Esophagus squamous epithelium (tissue), 5 donors: ENCODE measurements at regions not wholly inside any gene's neighbourhood (a gene's known extent, or its start where the extent isn't known, plus 50 kb on each side); places are given as distances from the start of the nearest gene placed in this dataset.

Experiments
- DNase-seq: peaks from one replicate; lab custom pipeline; 2025; lab: John Stamatoyannopoulos, UW
- H3K27ac ChIP-seq, 4 donors: fragments of 200-600 bp; sonication (generic); one replicate each; pipeline ENCODE4 v1.5.1; 2016 to 2019; ENCODE audit warnings: mild to moderate bottlenecking in 1 of 4
- H3K27me3 ChIP-seq, 4 donors: fragments of 200-600 bp; sonication (generic); 1 replicate in 3 of 4; 2 replicates in 1 of 4; pipeline versions ENCODE4 v1.5.1 to v1.6.0; 2017 to 2021; ENCODE audit warnings: antibody characterized with exemption in 1 of 4
- H3K36me3 ChIP-seq, 3 donors: fragments of 200-600 bp; sonication (generic); one replicate each; pipeline ENCODE4 v1.5.1; 2016 to 2019
- H3K4me1 ChIP-seq, 3 donors: fragments of 200-600 bp; sonication (generic); one replicate each; pipeline ENCODE4 v1.5.1; 2017 to 2019
- H3K4me3 ChIP-seq, 4 donors: fragments of 200-600 bp; sonication (generic); 1 replicate in 3 of 4; 2 replicates in 1 of 4; pipeline ENCODE4 v1.5.1; 2016 to 2019; ENCODE audit warnings: mild to moderate bottlenecking in 2 of 4, moderate library complexity in 1 of 4
- H3K9me3 ChIP-seq, 3 donors: fragments of 200-600 bp; sonication (generic); one replicate each; pipeline ENCODE4 v1.5.1; 2016 to 2019
- CTCF ChIP-seq, 6 experiments: fragments of 450-650 bp in 4 of 6; fragments of 200-600 bp in 2 of 6; sonication (generic) in 2 of 6; IDR thresholded peaks; one replicate each; pipeline ENCODE4 v1.5.1; 2016 to 2019; ENCODE audit warnings: antibody characterized with exemption in 6 of 6, mild to moderate bottlenecking in 4 of 6, moderate library complexity in 4 of 6
- POLR2A ChIP-seq, 4 donors: fragments of 450-650 bp; IDR thresholded peaks; one replicate each; pipeline ENCODE4 v1.6.1; 2017; ENCODE audit warnings: antibody characterized with exemption in 4 of 4, mild to moderate bottlenecking in 4 of 4, moderate library complexity in 3 of 4
- WGBS, 2 donors: methylation state at CpG; one replicate each; pipeline ENCODE4 v1.1.5; 2018; 5-methylcytosine and 5-hydroxymethylcytosine counted together
- intact Hi-C: fragments of 100-400 bp; cut with DNase I; formaldehyde crosslinking; loops from one replicate; pipeline ENCODE4 v1.15.0; 2022
- donor health status: DM: yes; HTN: yes; CAD: no.

- peak overlapping the region; percentile 41 to 74 (median 58) for H3K4me3 ChIP-seq
- H3K27me3 ChIP-seq, result no peaks in the 10 kb centered on the region
- no peaks in the 10 kb centered on the region for H3K36me3 ChIP-seq
- H3K9me3 ChIP-seq, result no peaks in the 10 kb centered on the region
- TF ChIP-seq POLR2A (IDR thresholded peaks at IDR 0.05) (peak in 1 of 4 donors; percentile 27), CTCF (IDR thresholded peaks at IDR 0.05) (no peak)
- 2 to 11% methylated on average over 17 to 19 of the region's 30 CpGs for WGBS, 2 donors
- DNase-seq, result peak; percentile 64
- peak overlapping the region; percentile 87 to 97 (median 94) for H3K27ac ChIP-seq
- intact Hi-C loops, result loop anchor here (10.0 kb wide), 1 partner anchor 178 kb away; no protein-coding TSS in a partner anchor
- H3K4me1 ChIP-seq, result peaks cover 41 to 91% (median 49%) of the 10 kb centered on the region in 3 donors
Observed at GRCh38 chr15:31216215-31216911, 110.3 kb upstream of the KLF13 start.

GRCh38 chr15:31217067-31217466 lies 109.6 kb upstream of the KLF13 start:
- DNase-seq, result no peak
- 58 to 65% methylated on average over 6 of the region's 6 CpGs for WGBS, 2 donors
- no peaks in the 10 kb centered on the region for H3K9me3 ChIP-seq
- TF ChIP-seq CTCF (IDR thresholded peaks at IDR 0.05) (no peak), POLR2A (IDR thresholded peaks at IDR 0.05) (no peak)
- intact Hi-C loops, result loop anchor here (10.0 kb wide), 1 partner anchor 178 kb away; no protein-coding TSS in a partner anchor
- H3K36me3 ChIP-seq, result no peaks in the 10 kb centered on the region
- H3K27me3 ChIP-seq, result no peaks in the 10 kb centered on the region
- peaks cover 38 to 88% (median 42%) of the 10 kb centered on the region in 3 donors for H3K4me1 ChIP-seq
- peak overlapping the region; percentile 87 to 97 (median 94) for H3K27ac ChIP-seq
- no peak overlapping the region for H3K4me3 ChIP-seq

- no peak for DNase-seq
- Histone ChIP-seq H3K27me3 (no peaks in the 10 kb centered on the region), H3K9me3 (no peaks in the 10 kb centered on the region), H3K4me3 (no peak overlapping the region), H3K4me1 (peaks cover 33 to 88% (median 36%) of the 10 kb centered on the region in 3 donors), H3K27ac (peak overlapping the region in 1 of 4 donors; percentile 96), H3K36me3 (no peaks in the 10 kb centered on the region)
- no peak for TF ChIP-seq POLR2A (IDR thresholded peaks at IDR 0.05)
- 98 to 100% methylated on average over 8 to 9 of the region's 10 CpGs for WGBS, 2 donors
- intact Hi-C loops, result loop anchor here (10.0 kb wide), 1 partner anchor 177 kb away; no protein-coding TSS in a partner anchor
Observed at GRCh38 chr15:31217566-31218270, 108.9 kb upstream of the KLF13 start.

GRCh38 chr15:31219221-31219620 lies 107.4 kb upstream of the KLF13 start:
- Histone ChIP-seq H3K4me3 (no peak overlapping the region), H3K27me3 (no peaks in the 10 kb centered on the region), H3K9me3 (no peaks in the 10 kb centered on the region), H3K36me3 (no peaks in the 10 kb centered on the region), H3K27ac (no peak overlapping the region), H3K4me1 (peaks cover 38 to 88% (median 39%) of the 10 kb centered on the region in 3 donors)
- TF ChIP-seq CTCF (IDR thresholded peaks at IDR 0.05) (no peak), POLR2A (IDR thresholded peaks at IDR 0.05) (no peak)
- WGBS, 2 donors, result 22 to 45% methylated on average over 3 of the region's 3 CpGs
- intact Hi-C loops, result loop anchor here (10.0 kb wide), 1 partner anchor 176 kb away; no protein-coding TSS in a partner anchor
- DNase-seq, result no peak

GRCh38 chr15:31221936-31222515 lies 104.6 kb upstream of the KLF13 start:
- H3K27me3 ChIP-seq, result no peaks in the 10 kb centered on the region
- DNase-seq, result no peak
- no peaks in the 10 kb centered on the region for H3K36me3 ChIP-seq
- intact Hi-C loops, result no loop called here
- peaks cover 15 to 70% (median 25%) of the 10 kb centered on the region in 3 donors for H3K4me1 ChIP-seq
- H3K27ac ChIP-seq, result no peak overlapping the region
- H3K9me3 ChIP-seq, result no peaks in the 10 kb centered on the region
- TF ChIP-seq POLR2A (IDR thresholded peaks at IDR 0.05), result no peak
- TF ChIP-seq CTCF (IDR thresholded peaks at IDR 0.05), result no peak
- WGBS, 2 donors, result 59 to 66% methylated on average over 11 of the region's 11 CpGs
- H3K4me3 ChIP-seq, result no peak overlapping the region
